MM.1S (cell line): ENCODE measurements at regions not wholly inside any gene's neighbourhood (a gene's known extent, or its start where the extent isn't known, plus 50 kb on each side); places are given as distances from the start of the nearest gene placed in this dataset.

Experiments
- DNase-seq: peaks from one replicate; pipeline ENCODE4 v3.0.0-alpha.2; 2015
- H2AFZ ChIP-seq: fragments of 300-600 bp; sonication (generic); 2 replicates; pipeline ENCODE4 v1.6.0; 2016; ENCODE audit warnings: antibody characterized with exemption, low read length
- H3F3A ChIP-seq: fragments of 300-600 bp; sonication (generic); 2 replicates; pipeline ENCODE4 v1.6.1; 2016; ENCODE audit warnings: mild to moderate bottlenecking, antibody characterized with exemption, low read length, moderate library complexity, mixed read lengths; ENCODE audit not compliant: insufficient read depth
- H3K27ac ChIP-seq: fragments of 300-600 bp; sonication (generic); 2 replicates; pipeline ENCODE4 v1.5.1; 2016; ENCODE audit warnings: mild to moderate bottlenecking, low read length
- H3K27me3 ChIP-seq: fragments of 300-600 bp; sonication (generic); replicated peaks from 2 replicates; pipeline ENCODE4 v1.6.0; 2016; ENCODE audit warnings: low read length; ENCODE audit not compliant: insufficient read depth
- H3K36me3 ChIP-seq: fragments of 300-600 bp; sonication (generic); replicated peaks from 2 replicates; pipeline ENCODE4 v1.6.1; 2016; ENCODE audit warnings: mild to moderate bottlenecking, low read length, mixed read lengths; ENCODE audit not compliant: insufficient read depth
- H3K4me1 ChIP-seq: fragments of 300-600 bp; sonication (generic); 2 replicates; pipeline ENCODE4 v1.6.1; 2016; ENCODE audit warnings: low read length, mixed read lengths
- H3K4me2 ChIP-seq: fragments of 300-600 bp; sonication (generic); 2 replicates; pipeline ENCODE4 v1.6.0; 2016; ENCODE audit warnings: low read depth, low read length
- H3K4me3 ChIP-seq: fragments of 300-600 bp; sonication (generic); 2 replicates; pipeline ENCODE4 v1.5.1; 2016; ENCODE audit warnings: low read length, mixed read lengths
- H3K79me2 ChIP-seq: fragments of 300-600 bp; sonication (generic); 2 replicates; pipeline ENCODE4 v1.6.1; 2016; ENCODE audit warnings: mixed run types, low read length, mixed read lengths
- H3K9ac ChIP-seq: fragments of 300-600 bp; sonication (generic); 2 replicates; pipeline ENCODE4 v1.6.1; 2016; ENCODE audit warnings: low read length, mixed read lengths
- H3K9me2 ChIP-seq: fragments of 300-600 bp; sonication (generic); replicated peaks from 2 replicates; pipeline ENCODE4 v1.6.1; 2016; ENCODE audit warnings: mild to moderate bottlenecking, low read length, mixed read lengths; ENCODE audit not compliant: insufficient read depth
- H3K9me3 ChIP-seq: fragments of 300-600 bp; sonication (generic); replicated peaks from 2 replicates; pipeline ENCODE4 v1.6.1; 2016; ENCODE audit warnings: mild to moderate bottlenecking, low read length, mixed read lengths; ENCODE audit not compliant: insufficient read depth
- H4K20me1 ChIP-seq: fragments of 300-600 bp; sonication (generic); 2 replicates; pipeline ENCODE4 v1.6.1; 2016; ENCODE audit warnings: mild to moderate bottlenecking, low read length, moderate library complexity, mixed read lengths; ENCODE audit not compliant: insufficient read depth
- CTCF ChIP-seq: fragments of 300-600 bp; sonication (generic); IDR thresholded peaks from 2 replicates; pipeline ENCODE4 v1.5.1; 2016; ENCODE audit warnings: antibody characterized with exemption, low read length, mixed read lengths
- EZH2 ChIP-seq: fragments of 300-600 bp; sonication (generic); optimal IDR thresholded peaks from 2 replicates; pipeline ENCODE3; 2017; ENCODE audit warnings: low read depth, mild to moderate bottlenecking, antibody characterized with exemption, low read length, mixed read lengths
- EZH2phosphoT487 ChIP-seq: fragments of 300-600 bp; sonication (generic); IDR thresholded peaks from 2 replicates; pipeline ENCODE4 v1.6.1; 2018; ENCODE audit warnings: antibody characterized with exemption, low read length

GRCh38 chr2:217410681-217410960, 550.8 kb upstream of the TNP1 start:
- DNase-seq: no peak
- Histone ChIP-seq H2AFZ (no peak overlapping the region), H3K9me2 (no peaks in the 10 kb centered on the region), H3K27ac (no peak overlapping the region), H3K4me1 (no peaks in the 10 kb centered on the region), H3K79me2 (no peaks in the 10 kb centered on the region), H3K4me2 (no peak overlapping the region), H3K9ac (no peak overlapping the region), H4K20me1 (no peaks in the 10 kb centered on the region), H3K4me3 (no peak overlapping the region), H3F3A (no peaks in the 10 kb centered on the region), H3K36me3 (no peaks in the 10 kb centered on the region), H3K9me3 (no peaks in the 10 kb centered on the region), H3K27me3 (no peaks in the 10 kb centered on the region)
- TF ChIP-seq EZH2phosphoT487 (no peak), CTCF (no peak), EZH2 (no peak)

- H3K9ac ChIP-seq: no peak overlapping the region
- DNase-seq: no peak
- H2AFZ ChIP-seq: no peak overlapping the region
- no peaks in the 10 kb centered on the region for H3K79me2 ChIP-seq
- TF ChIP-seq CTCF (no peak), EZH2 (no peak), EZH2phosphoT487 (no peak)
- H3K36me3 ChIP-seq: no peaks in the 10 kb centered on the region
- H3K4me2 ChIP-seq: no peak overlapping the region
- no peaks in the 10 kb centered on the region for H3K9me3 ChIP-seq
- H4K20me1 ChIP-seq: no peaks in the 10 kb centered on the region
- no peak overlapping the region for H3K27ac ChIP-seq
- H3K4me3 ChIP-seq: no peak overlapping the region
- H3K27me3 ChIP-seq: no peaks in the 10 kb centered on the region
- H3K4me1 ChIP-seq: no peaks in the 10 kb centered on the region
- no peaks in the 10 kb centered on the region for H3F3A ChIP-seq
- H3K9me2 ChIP-seq: no peaks in the 10 kb centered on the region
Measured at GRCh38 chr2:217409949-217410680, 550.3 kb upstream of the TNP1 start.

- Histone ChIP-seq H3K27me3 (no peaks in the 10 kb centered on the region), H3K4me2 (no peak overlapping the region), H4K20me1 (no peaks in the 10 kb centered on the region), H3K9ac (no peak overlapping the region), H3K79me2 (no peaks in the 10 kb centered on the region), H3K9me2 (no peaks in the 10 kb centered on the region), H3F3A (no peaks in the 10 kb centered on the region), H3K9me3 (no peaks in the 10 kb centered on the region), H2AFZ (no peak overlapping the region), H3K27ac (no peak overlapping the region), H3K4me3 (no peak overlapping the region), H3K4me1 (no peaks in the 10 kb centered on the region), H3K36me3 (no peaks in the 10 kb centered on the region)
- no peak for DNase-seq
- no peak for TF ChIP-seq CTCF
- no peak for TF ChIP-seq EZH2phosphoT487
- TF ChIP-seq EZH2: no peak
Measured at GRCh38 chr2:217407362-217407761, 547.5 kb upstream of the TNP1 start.
